ENCODE measurements at regions not wholly inside any gene's neighbourhood (a gene's known extent, or its start where the extent isn't known, plus 50 kb on each side); places are given as distances from the start of the nearest gene placed in this dataset.

- Histone ChIP-seq H3K27ac (ENCODE audit: low read length in 2 of 2) (no peak overlapping the region), H2AFZ (ENCODE audit: insufficient read depth, low read depth, low read length, poor library complexity, severe bottlenecking) (no peak overlapping the region), H3K4me1 (ENCODE audit: control insufficient read depth in 2 of 2, insufficient read depth in 2 of 2, low read length in 2 of 2) (no peaks in the 10 kb centered on the region), H3K79me2 (ENCODE audit: control insufficient read depth, insufficient read depth, low read length) (no peaks in the 10 kb centered on the region), H3K36me3 (replicated peaks in 1 of 2; ENCODE audit: control extremely low read depth in 1 of 2, control insufficient read depth in 1 of 2, extremely low read depth in 1 of 2, insufficient read depth in 2 of 2, low read length in 1 of 2) (no peaks in the 10 kb centered on the region), H3K27me3 (replicated peaks in 1 of 4; ENCODE audit: control extremely low read depth in 1 of 4, control insufficient read depth in 3 of 4, insufficient read depth in 4 of 4, low read length in 3 of 4) (no peaks in the 10 kb centered on the region), H3K9ac (ENCODE audit: low read length) (no peak overlapping the region), H3K4me2 (replicated peaks; ENCODE audit: low read depth, low read length, poor library complexity, severe bottlenecking) (no peak overlapping the region), H4K20me1 (ENCODE audit: control insufficient read depth, insufficient read depth, low read length, poor library complexity, severe bottlenecking) (no peaks in the 10 kb centered on the region), H3K4me3 (ENCODE audit: control extremely low read depth in 1 of 5, extremely low read depth in 1 of 5, insufficient read depth in 1 of 5, low read depth in 2 of 5, low read length in 4 of 5) (no peak overlapping the region), H3K9me3 (ENCODE audit: control extremely low read depth in 1 of 3, control insufficient read depth in 2 of 3, insufficient read depth in 1 of 3, low read length in 2 of 3) (peaks cover 0 to 12% (median 0%) of the 10 kb centered on the region in 3 donors)
- DNase-seq (no peak), ATAC-seq (ENCODE audit: low read depth) (no peak)
- TF ChIP-seq CTCF (IDR thresholded peaks at IDR 0.05), result no peak
- no peak for TF ChIP-seq EZH2 (IDR thresholded peaks at IDR 0.05; ENCODE audit: borderline replicate concordance, insufficient read depth, low read depth, low read length, poor library complexity, severe bottlenecking)
- Mint-ChIP-seq H3K27me3 (no peaks in the 10 kb centered on the region), H3K27ac (no peak overlapping the region), H3K9me3 (ENCODE audit: insufficient read depth) (no peaks in the 10 kb centered on the region), H3K4me3 (no peak overlapping the region), H3K4me1 (no peaks in the 10 kb centered on the region)
- WGBS (ENCODE audit: insufficient coverage), result 93% methylated on average over 2 of the region's 2 CpGs
- intact Hi-C loops (cut with micrococcal nuclease), result no loop called here
- ChIA-PET CTCF (no interaction called here), POLR2A (no interaction called here)
Observed at GRCh38 chr5:99929067-99929805, 605.9 kb upstream of the FAM174A start.

GRCh38 chr5:99928490-99928889, 606.7 kb upstream of the FAM174A start:
- ATAC-seq (ENCODE audit: low read depth), result no peak
- Mint-ChIP-seq H3K4me1 (no peaks in the 10 kb centered on the region), H3K27me3 (no peaks in the 10 kb centered on the region)

More at GRCh38 chr5:99928490-99928889, 606.7 kb upstream of the FAM174A start:
- 81% methylated on average over 4 of the region's 4 CpGs for WGBS (ENCODE audit: insufficient coverage)
- no peak overlapping the region for H3K4me3 ChIP-seq (ENCODE audit: control extremely low read depth in 1 of 5, extremely low read depth in 1 of 5, insufficient read depth in 1 of 5, low read depth in 2 of 5, low read length in 4 of 5)
- intact Hi-C loops (cut with micrococcal nuclease), result no loop called here
- no peak overlapping the region for H3K9ac ChIP-seq (ENCODE audit: low read length)
- Mint-ChIP-seq H3K27ac (no peak overlapping the region), H3K4me3 (no peak overlapping the region), H3K9me3 (ENCODE audit: insufficient read depth) (no peaks in the 10 kb centered on the region)
- peaks cover 0 to 16% (median 0%) of the 10 kb centered on the region in 3 donors for H3K9me3 ChIP-seq (ENCODE audit: control extremely low read depth in 1 of 3, control insufficient read depth in 2 of 3, insufficient read depth in 1 of 3, low read length in 2 of 3)
- CTCF ChIA-PET, result no interaction called here
- no peaks in the 10 kb centered on the region for H3K36me3 ChIP-seq (replicated peaks in 1 of 2; ENCODE audit: control extremely low read depth in 1 of 2, control insufficient read depth in 1 of 2, extremely low read depth in 1 of 2, insufficient read depth in 2 of 2, low read length in 1 of 2)
- TF ChIP-seq CTCF (IDR thresholded peaks at IDR 0.05) (no peak), EZH2 (IDR thresholded peaks at IDR 0.05; ENCODE audit: borderline replicate concordance, insufficient read depth, low read depth, low read length, poor library complexity, severe bottlenecking) (no peak)
- no peaks in the 10 kb centered on the region for H3K79me2 ChIP-seq (ENCODE audit: control insufficient read depth, insufficient read depth, low read length)
- H3K4me1 ChIP-seq (ENCODE audit: control insufficient read depth in 2 of 2, insufficient read depth in 2 of 2, low read length in 2 of 2), result no peaks in the 10 kb centered on the region
- POLR2A ChIA-PET, result no interaction called here
- no peak overlapping the region for H3K4me2 ChIP-seq (replicated peaks; ENCODE audit: low read depth, low read length, poor library complexity, severe bottlenecking)
- no peaks in the 10 kb centered on the region for H3K27me3 ChIP-seq (replicated peaks in 1 of 4; ENCODE audit: control extremely low read depth in 1 of 4, control insufficient read depth in 3 of 4, insufficient read depth in 4 of 4, low read length in 3 of 4)
- DNase-seq, result no peak
- H3K27ac ChIP-seq (ENCODE audit: low read length in 2 of 2), result no peak overlapping the region
- H2AFZ ChIP-seq (ENCODE audit: insufficient read depth, low read depth, low read length, poor library complexity, severe bottlenecking), result no peak overlapping the region
- no peaks in the 10 kb centered on the region for H4K20me1 ChIP-seq (ENCODE audit: control insufficient read depth, insufficient read depth, low read length, poor library complexity, severe bottlenecking)

Measured in B cell (primary cell).